ENCODE measurements at regions not wholly inside any gene's neighbourhood (a gene's known extent, or its start where the extent isn't known, plus 50 kb on each side); places are given as distances from the start of the nearest gene placed in this dataset.

- TF ChIP-seq CTCF (IDR thresholded peaks at IDR 0.05), result no peak
- H3K9me3 Mint-ChIP-seq, result peaks cover 28% of the 10 kb centered on the region
- DNase-seq, result no peak
- H3K27me3 Mint-ChIP-seq (ENCODE audit: insufficient read depth), result no peaks in the 10 kb centered on the region
- H3K4me1 Mint-ChIP-seq (ENCODE audit: low read depth), result no peaks in the 10 kb centered on the region
- no peak overlapping the region for H3K4me3 Mint-ChIP-seq
- H3K27ac Mint-ChIP-seq, result no peak overlapping the region
- no peaks in the 10 kb centered on the region; the same call in 1 of the 2 replicates for H3K36me3 Mint-ChIP-seq (ENCODE audit: low read depth)
Observed at GRCh38 chr4:164440199-164440598, 313.7 kb upstream of the SMIM31 start.

- no peak for TF ChIP-seq CTCF (IDR thresholded peaks at IDR 0.05)
- Mint-ChIP-seq H3K4me3 (no peak overlapping the region), H3K4me1 (ENCODE audit: low read depth) (no peaks in the 10 kb centered on the region)
Observed at GRCh38 chr4:164441109-164441508, 312.8 kb upstream of the SMIM31 start.

DNA sequence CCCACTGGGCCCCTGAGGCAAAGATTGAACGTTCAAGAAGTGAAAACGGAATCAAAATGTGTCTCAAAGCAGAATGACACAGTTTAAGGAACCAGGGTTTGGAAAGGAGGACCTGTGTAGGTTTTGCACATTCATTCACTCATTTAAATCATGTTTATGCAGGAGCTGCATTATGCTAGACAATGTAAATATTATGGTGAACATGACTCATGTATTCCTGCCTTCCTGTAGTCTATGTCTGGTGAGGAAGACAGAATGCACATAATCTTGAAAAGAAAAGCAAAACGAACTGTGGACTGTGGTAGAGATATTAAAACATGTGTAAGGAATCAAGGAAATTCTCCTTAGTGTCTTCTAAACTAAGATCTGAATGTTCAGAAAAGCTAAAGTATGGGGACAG is 311.8 kb upstream of the SMIM31 start:
- no peak overlapping the region for H3K27ac Mint-ChIP-seq
- DNase-seq, result no peak
- TF ChIP-seq CTCF (IDR thresholded peaks at IDR 0.05), result no peak
- H3K4me1 Mint-ChIP-seq (ENCODE audit: low read depth), result no peaks in the 10 kb centered on the region
- no peak overlapping the region for H3K4me3 Mint-ChIP-seq
- no peaks in the 10 kb centered on the region; the same call in 1 of the 2 replicates for H3K36me3 Mint-ChIP-seq (ENCODE audit: low read depth)
- peaks cover 33% of the 10 kb centered on the region for H3K9me3 Mint-ChIP-seq
- no peaks in the 10 kb centered on the region for H3K27me3 Mint-ChIP-seq (ENCODE audit: insufficient read depth)

More at GRCh38 chr4:164441109-164441508, 312.8 kb upstream of the SMIM31 start:
- Mint-ChIP-seq H3K9me3 (peaks cover 28% of the 10 kb centered on the region), H3K27me3 (ENCODE audit: insufficient read depth) (no peaks in the 10 kb centered on the region), H3K36me3 (ENCODE audit: low read depth) (no peaks in the 10 kb centered on the region; the same call in 1 of the 2 replicates), H3K27ac (no peak overlapping the region)
- DNase-seq, result no peak

- Mint-ChIP-seq H3K4me1 (ENCODE audit: low read depth) (no peaks in the 10 kb centered on the region), H3K9me3 (peaks cover 29% of the 10 kb centered on the region), H3K4me3 (no peak overlapping the region), H3K27me3 (ENCODE audit: insufficient read depth) (no peaks in the 10 kb centered on the region), H3K27ac (no peak overlapping the region), H3K36me3 (ENCODE audit: low read depth) (no peaks in the 10 kb centered on the region; the same call in 1 of the 2 replicates)
- no peak for TF ChIP-seq CTCF (IDR thresholded peaks at IDR 0.05)
- DNase-seq, result no peak
Observed at GRCh38 chr4:164446516-164446915, 307.4 kb upstream of the SMIM31 start.

DNA sequence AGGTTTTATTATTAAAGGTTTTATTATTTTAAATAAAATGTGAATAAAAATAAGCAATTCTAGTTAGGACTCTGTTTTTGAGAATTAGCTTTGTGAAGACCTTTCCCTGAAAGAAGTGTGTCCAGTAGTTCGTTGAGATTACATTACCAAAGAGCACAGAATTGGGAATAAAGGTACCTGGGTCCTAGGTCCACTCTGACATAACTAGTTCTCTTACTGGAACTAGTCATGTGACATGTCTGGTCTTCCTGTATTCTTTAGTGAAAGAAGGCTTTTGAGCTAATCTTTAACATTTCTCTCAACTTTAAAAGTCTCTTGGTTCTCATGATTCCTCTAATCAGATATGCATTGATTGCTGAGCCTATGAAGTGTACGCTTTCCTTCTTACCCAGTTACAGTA is 292.0 kb upstream of the SMIM31 start:
- H3K4me1 Mint-ChIP-seq (ENCODE audit: low read depth), result no peaks in the 10 kb centered on the region
- no peaks in the 10 kb centered on the region for H3K36me3 Mint-ChIP-seq (ENCODE audit: low read depth)

More for the DNA sequence above, 292.0 kb upstream of the SMIM31 start:
- DNase-seq, result no peak
- H3K9me3 Mint-ChIP-seq, result peaks cover 42% of the 10 kb centered on the region
- no peak overlapping the region for H3K27ac Mint-ChIP-seq
- H3K4me3 Mint-ChIP-seq, result no peak overlapping the region
- H3K27me3 Mint-ChIP-seq (ENCODE audit: insufficient read depth), result no peaks in the 10 kb centered on the region
- no peak for TF ChIP-seq CTCF (IDR thresholded peaks at IDR 0.05)
